ENCODE measurements at regions not wholly inside any gene's neighbourhood (a gene's known extent, or its start where the extent isn't known, plus 50 kb on each side); places are given as distances from the start of the nearest gene placed in this dataset.

DNA sequence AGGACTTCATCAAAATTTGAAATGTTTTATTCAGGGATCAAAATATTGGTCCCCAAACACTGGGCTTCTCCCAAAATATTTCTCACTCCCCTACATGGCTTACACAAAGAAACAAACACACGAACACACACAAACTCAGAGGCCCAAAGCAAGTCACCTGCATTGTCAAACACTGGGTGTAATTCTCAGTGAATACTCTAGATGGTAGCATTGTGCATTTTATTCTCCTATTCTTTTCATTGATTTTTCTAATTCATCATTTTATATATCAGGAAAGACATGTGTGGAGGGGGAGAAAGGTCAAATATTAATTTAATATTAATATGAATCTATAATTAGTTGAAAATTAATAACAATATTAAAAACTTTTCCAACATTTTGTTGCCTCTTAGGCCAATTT is 72.3 kb upstream of the TNMD start:
- DNase-seq: peak; percentile 6

DNA sequence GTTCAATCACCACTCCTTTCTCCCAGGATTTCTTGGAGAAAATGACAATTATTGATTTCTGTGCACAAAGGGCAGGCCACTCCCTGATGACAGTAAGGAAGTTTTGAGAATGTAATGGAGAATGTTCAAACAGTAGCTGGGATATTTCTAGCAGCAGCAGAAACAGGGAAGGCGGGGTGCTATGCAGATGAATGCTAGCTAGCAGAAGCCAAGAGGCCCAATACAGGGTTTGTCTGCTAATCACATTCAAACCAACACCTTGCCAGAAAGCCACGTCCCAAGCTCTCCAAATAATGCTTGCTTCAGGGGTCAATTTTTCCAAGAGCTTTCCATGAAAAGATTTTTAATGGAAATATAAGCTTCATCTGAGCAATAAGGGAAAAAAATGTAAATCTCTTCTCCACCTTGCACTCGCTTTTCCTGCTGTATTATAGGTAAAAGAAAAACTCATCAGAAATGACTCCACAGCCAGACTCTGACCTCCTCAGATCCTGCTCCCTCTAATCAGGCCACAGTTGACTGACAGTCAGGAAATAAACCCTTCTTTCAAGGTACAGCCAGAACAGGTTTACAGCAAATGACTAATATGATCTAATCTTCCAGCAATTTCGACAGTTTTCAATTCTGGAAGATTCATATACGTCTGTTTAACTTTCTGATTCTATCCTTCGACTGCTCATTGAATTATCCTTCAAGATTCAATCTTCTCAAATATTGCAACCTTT is 84.7 kb upstream of the PCDH19 start:
- no peak for DNase-seq

DNA sequence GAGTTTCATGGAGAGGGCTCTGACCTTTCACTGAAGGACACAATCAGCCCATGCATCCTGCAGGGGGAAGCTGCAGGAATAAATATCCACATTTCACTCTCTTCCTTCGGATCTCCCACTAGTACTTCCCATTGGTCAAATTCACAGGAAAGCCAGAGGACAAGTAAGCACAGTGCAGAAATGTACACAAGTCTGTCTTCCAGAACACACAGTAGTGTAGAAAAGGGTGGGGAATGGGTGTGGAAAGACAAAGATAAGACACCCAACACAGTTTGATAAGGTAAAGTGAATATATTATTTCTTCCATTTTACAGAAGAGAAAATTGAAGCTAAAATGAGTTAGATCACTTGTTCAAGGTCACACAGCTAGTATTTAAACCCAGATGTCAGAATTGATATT is 81.1 kb upstream of the PCDH19 start:
- no peak for DNase-seq

DNA sequence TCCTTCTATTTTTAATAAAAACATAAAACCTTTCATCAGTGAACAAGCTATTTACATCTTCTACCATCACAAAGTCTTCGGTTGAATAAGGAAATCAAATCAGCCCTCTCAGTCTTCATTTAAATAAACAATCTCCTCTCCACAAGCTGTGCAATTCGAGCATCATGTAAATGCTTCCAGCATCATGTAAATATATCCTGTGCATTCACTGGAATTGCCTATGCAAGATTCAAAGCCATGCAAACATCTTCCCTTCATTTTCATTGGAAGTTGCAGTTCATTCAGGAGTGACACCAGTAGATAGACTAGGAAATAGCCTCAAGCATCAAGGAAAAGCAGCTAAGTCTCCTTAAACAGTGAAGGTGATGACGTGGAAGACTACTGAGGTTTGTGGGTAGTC is 77.7 kb upstream of the PCDH19 start:
- no peak for DNase-seq

GRCh38 chrX:100484971-100485370 is 74.9 kb upstream of the PCDH19 start:
- DNase-seq: no peak

- no peak for DNase-seq
These were observed 69.3 kb upstream of the PCDH19 start for GRCh38 chrX:100479329-100479728.

DNA sequence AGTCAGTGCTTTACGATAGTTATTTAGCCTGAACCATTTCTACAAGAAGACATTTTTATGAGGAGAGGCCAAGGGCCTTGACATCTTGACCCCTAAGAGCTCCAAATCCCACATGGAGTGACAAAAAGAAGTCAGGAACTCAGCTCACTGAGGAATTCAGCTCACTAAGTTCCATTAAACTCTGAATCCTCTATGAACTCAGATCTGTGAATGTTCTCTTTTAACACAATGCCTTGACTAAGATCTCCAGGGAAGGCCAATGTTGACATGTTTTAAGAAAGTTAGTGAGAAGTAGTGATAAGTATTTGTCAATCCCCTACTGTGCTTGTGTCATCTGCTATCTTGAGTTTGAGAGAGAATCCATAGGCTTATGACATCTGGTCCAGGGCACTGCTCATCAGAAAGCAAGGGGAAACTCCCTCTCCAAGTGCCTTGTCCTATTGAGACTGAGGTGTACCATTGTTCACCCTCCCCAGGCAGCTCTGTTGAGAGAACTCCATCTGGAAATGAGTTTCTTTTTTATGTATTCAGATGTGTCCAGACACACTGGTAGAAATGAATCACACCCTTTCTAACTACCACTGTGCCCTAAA is 68.7 kb upstream of the PCDH19 start:
- no peak for DNase-seq

DNA sequence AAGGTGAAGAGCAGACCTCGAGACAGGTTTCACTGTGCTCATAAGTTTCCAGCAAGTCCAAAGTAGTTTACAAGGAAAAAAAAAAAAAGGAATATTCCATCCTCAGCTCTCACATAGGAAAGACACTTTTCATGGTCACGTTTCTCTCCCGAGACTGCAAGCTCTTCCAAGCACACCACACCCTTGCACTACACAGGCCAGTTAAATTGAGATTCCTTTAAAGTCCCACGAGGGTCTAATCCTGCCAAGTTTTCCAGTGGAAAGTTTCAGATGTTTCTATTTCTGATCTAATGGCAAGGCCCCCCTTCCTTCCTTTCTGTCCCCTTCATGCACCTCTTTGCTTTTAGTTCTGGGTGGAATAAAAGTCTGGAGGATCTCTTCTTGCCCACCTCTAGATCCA is 67.9 kb upstream of the PCDH19 start:
- no peak for DNase-seq

- no peak for DNase-seq
These were observed 67.4 kb upstream of the PCDH19 start for GRCh38 chrX:100477467-100477866.
